ENCODE measurements at regions not wholly inside any gene's neighbourhood (a gene's known extent, or its start where the extent isn't known, plus 50 kb on each side); places are given as distances from the start of the nearest gene placed in this dataset.
"Not testable (repeated sequence)": the region's sequence is repeated elsewhere in the genome, so short reads cannot be mapped to it uniquely, and the experiment has no call there.

GRCh38 chr7:13007331-13007730 is 319.9 kb downstream of the ARL4A start:
- no peaks in the 10 kb centered on the region for H3K4me1 ChIP-seq (ENCODE audit: insufficient read depth, low read length)
- H3K36me3 ChIP-seq (ENCODE audit: insufficient read depth, low read length) = no peaks in the 10 kb centered on the region
- H3K9ac ChIP-seq (ENCODE audit: low read depth, low read length) = no peak overlapping the region
- H3K9me3 ChIP-seq (ENCODE audit: control insufficient read depth, insufficient read depth, low read length) = no peaks in the 10 kb centered on the region; the same call in 1 of the 2 replicates

DNA sequence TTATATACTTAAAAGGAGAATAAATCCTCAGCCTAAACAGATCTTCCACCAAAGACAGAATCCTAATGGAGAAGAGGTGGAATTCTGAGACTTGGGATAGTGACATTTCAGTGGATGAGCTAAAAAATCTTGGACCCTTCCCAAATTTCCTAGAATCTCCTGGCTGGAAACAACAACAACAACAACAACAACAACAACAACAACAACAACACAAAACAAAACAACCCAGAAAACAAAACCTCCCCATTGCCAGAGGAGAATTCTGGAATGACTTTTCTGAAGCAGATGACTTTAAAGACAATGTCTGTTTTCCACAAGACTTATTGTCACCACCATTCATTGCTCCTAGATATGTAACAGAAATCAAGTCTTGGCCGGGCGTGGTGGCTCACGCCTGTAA is 322.1 kb downstream of the ARL4A start:
- no peaks in the 10 kb centered on the region for H3K4me1 ChIP-seq (ENCODE audit: insufficient read depth, low read length)
- no peaks in the 10 kb centered on the region; the same call in 1 of the 2 replicates for H3K9me3 ChIP-seq (ENCODE audit: control insufficient read depth, insufficient read depth, low read length)
- H3K36me3 ChIP-seq (ENCODE audit: insufficient read depth, low read length) = no peaks in the 10 kb centered on the region
- H3K9ac ChIP-seq (ENCODE audit: low read depth, low read length) = no peak overlapping the region

GRCh38 chr7:13014011-13014410 is 326.6 kb downstream of the ARL4A start:
- peaks cover 17% of the 10 kb centered on the region for H3K4me1 ChIP-seq (ENCODE audit: insufficient read depth, low read length)
- no peaks in the 10 kb centered on the region for H3K9me3 ChIP-seq (ENCODE audit: control insufficient read depth, insufficient read depth, low read length)
- no peaks in the 10 kb centered on the region for H3K36me3 ChIP-seq (ENCODE audit: insufficient read depth, low read length)
- no peak overlapping the region for H3K9ac ChIP-seq (ENCODE audit: low read depth, low read length)

DNA sequence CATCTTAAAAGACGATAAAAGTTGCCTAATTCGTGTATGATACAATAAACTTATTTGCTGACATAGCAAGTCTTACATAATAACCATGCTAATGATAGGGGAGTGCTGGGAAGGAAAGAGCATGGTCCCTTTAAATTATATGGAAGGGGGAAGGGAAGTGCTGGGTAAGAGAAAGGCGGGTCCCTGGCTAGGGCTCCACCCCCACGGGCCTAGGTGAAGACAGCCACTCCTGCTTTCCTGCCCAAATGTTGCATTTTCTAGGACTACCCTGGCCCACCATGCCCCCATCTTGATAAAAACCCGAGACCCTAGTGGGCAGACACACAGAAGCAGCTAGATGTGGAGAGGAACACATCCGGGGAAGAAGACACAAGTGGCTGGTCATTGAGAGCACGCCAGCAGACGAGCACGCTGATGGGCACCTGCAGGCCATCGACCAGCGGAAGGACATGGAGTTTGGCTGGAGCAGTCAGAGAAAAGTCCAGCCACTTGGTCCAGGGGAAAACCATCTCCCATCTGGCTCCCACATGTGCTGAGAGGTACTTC is 328.7 kb downstream of the ARL4A start:
- Histone ChIP-seq H3K9me3 (ENCODE audit: control insufficient read depth, insufficient read depth, low read length) (no peaks in the 10 kb centered on the region), H3K9ac (ENCODE audit: low read depth, low read length) (peak overlapping the region; percentile 43), H3K36me3 (ENCODE audit: insufficient read depth, low read length) (no peaks in the 10 kb centered on the region), H3K4me1 (ENCODE audit: insufficient read depth, low read length) (peaks cover 20% of the 10 kb centered on the region)

- no peaks in the 10 kb centered on the region for H3K36me3 ChIP-seq (ENCODE audit: insufficient read depth, low read length)
- peaks cover 21% of the 10 kb centered on the region for H3K4me1 ChIP-seq (ENCODE audit: insufficient read depth, low read length)
- no peaks in the 10 kb centered on the region for H3K9me3 ChIP-seq (ENCODE audit: control insufficient read depth, insufficient read depth, low read length)
- H3K9ac ChIP-seq (ENCODE audit: low read depth, low read length) = peak overlapping the region; percentile 43
These were observed 329.3 kb downstream of the ARL4A start for GRCh38 chr7:13016592-13017332.

- H3K9me3 ChIP-seq (ENCODE audit: control insufficient read depth, insufficient read depth, low read length) = no peaks in the 10 kb centered on the region
- peak overlapping the region; percentile 43; the same call in 1 of the 2 replicates for H3K9ac ChIP-seq (ENCODE audit: low read depth, low read length)
- H3K36me3 ChIP-seq (ENCODE audit: insufficient read depth, low read length) = no peaks in the 10 kb centered on the region
- H3K4me1 ChIP-seq (ENCODE audit: insufficient read depth, low read length) = peaks cover 27% of the 10 kb centered on the region
These were observed 330.0 kb downstream of the ARL4A start for GRCh38 chr7:13017333-13017857.

DNA sequence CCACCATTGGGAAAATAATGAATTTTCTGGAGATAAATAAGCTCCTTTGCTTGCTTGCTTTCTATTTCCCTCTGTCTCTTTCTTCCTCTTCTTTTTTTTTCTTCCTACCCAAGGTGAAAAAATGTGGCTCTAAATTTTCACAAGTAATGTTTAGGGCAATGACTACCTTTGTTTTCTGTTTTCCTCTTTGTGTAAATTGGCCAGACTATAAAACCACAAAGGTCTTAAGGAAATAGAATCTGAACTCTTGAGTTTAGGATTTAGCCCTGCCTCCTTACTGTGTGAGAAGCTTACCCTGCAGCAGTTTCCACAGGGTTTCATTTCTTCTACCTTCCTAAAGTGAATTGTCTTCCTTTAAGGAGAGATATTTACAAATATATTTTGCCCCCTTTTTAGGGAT is 330.4 kb downstream of the ARL4A start:
- Histone ChIP-seq H3K9ac (ENCODE audit: low read depth, low read length) (peak overlapping the region; percentile 43), H3K9me3 (ENCODE audit: control insufficient read depth, insufficient read depth, low read length) (no peaks in the 10 kb centered on the region), H3K36me3 (ENCODE audit: insufficient read depth, low read length) (no peaks in the 10 kb centered on the region), H3K4me1 (ENCODE audit: insufficient read depth, low read length) (peaks cover 29% of the 10 kb centered on the region)

- H3K4me1 ChIP-seq (ENCODE audit: insufficient read depth, low read length) = peaks cover 22% of the 10 kb centered on the region
- H3K9me3 ChIP-seq (ENCODE audit: control insufficient read depth, insufficient read depth, low read length) = no peaks in the 10 kb centered on the region
- H3K36me3 ChIP-seq (ENCODE audit: insufficient read depth, low read length) = no peaks in the 10 kb centered on the region
- no peak overlapping the region for H3K9ac ChIP-seq (ENCODE audit: low read depth, low read length)
These were observed 334.3 kb downstream of the ARL4A start for GRCh38 chr7:13021566-13022300.

DNA sequence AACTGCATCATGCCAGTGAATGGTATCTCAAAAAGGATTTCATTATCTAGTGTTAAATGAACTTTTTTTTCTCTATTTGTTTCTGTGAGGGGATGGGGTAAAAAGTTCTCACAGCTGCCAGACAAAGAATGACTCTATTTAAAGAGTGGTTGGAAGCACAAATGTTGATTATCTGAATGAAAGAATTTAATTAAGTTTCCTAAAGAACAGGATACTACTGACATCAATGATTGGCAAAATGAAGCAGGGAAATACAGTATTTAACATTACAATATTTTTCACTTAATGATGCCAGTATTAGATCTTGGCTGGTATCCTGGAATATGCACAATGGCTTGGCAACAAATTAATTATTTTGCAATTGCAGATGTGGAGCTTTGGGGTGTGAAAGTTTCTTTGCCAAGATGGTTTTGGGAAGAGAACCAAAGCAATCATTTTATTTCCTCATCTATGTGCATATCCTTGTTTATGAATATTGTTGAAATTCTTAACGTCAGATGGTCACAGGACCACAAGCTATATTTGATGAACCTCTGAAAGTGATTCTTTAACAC is 336.8 kb downstream of the ARL4A start:
- Histone ChIP-seq H3K9me3 (ENCODE audit: control insufficient read depth, insufficient read depth, low read length) (no peaks in the 10 kb centered on the region), H3K4me1 (ENCODE audit: insufficient read depth, low read length) (peaks cover 10% of the 10 kb centered on the region; the same call in 1 of the 2 replicates), H3K9ac (ENCODE audit: low read depth, low read length) (no peak overlapping the region), H3K36me3 (ENCODE audit: insufficient read depth, low read length) (no peaks in the 10 kb centered on the region)

DNA sequence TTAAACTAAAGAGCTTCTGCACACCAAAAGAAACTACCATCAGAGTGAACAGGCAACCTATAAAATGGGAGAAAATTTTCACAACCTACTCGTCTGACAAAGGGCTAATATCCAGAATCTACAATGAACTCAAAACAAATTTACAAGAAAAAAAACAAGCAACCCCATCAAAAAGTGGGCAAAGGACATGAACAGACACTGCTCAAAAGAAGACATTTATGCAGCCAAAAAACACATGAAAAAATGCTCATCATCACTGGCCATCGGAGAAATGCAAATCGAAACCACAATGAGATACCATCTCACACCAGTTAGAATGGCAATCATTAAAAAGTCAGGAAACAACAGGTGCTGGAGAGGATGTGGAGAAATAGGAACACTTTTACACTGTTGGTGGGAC is 337.6 kb downstream of the ARL4A start:
- H3K4me1 ChIP-seq (ENCODE audit: insufficient read depth, low read length); H3K9ac ChIP-seq (ENCODE audit: low read depth, low read length); H3K36me3 ChIP-seq (ENCODE audit: insufficient read depth, low read length); H3K9me3 ChIP-seq (ENCODE audit: control insufficient read depth, insufficient read depth, low read length): not testable (repeated sequence)

DNA sequence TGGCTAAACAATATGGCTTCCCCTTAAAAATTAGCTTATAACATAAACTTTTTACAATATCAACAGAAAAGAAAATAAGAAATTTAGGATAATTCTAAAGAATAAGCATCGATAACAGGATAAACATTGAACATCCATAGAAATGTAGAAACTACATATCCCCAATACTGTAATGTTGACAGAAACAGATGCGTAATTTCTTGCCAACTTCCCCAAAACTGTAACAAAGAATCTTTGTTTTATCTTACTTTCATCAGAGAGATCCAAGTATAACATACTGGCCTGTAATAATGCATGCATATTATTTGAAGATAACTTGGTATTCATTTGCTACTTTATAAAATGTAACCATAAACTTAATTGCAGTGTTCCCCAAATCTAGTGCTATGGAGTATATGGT is 339.9 kb downstream of the ARL4A start:
- Histone ChIP-seq H3K9me3 (ENCODE audit: control insufficient read depth, insufficient read depth, low read length) (no peaks in the 10 kb centered on the region), H3K36me3 (ENCODE audit: insufficient read depth, low read length) (no peaks in the 10 kb centered on the region), H3K4me1 (ENCODE audit: insufficient read depth, low read length) (peaks cover 9% of the 10 kb centered on the region; the same call in 1 of the 2 replicates), H3K9ac (ENCODE audit: low read depth, low read length) (no peak overlapping the region)

DNA sequence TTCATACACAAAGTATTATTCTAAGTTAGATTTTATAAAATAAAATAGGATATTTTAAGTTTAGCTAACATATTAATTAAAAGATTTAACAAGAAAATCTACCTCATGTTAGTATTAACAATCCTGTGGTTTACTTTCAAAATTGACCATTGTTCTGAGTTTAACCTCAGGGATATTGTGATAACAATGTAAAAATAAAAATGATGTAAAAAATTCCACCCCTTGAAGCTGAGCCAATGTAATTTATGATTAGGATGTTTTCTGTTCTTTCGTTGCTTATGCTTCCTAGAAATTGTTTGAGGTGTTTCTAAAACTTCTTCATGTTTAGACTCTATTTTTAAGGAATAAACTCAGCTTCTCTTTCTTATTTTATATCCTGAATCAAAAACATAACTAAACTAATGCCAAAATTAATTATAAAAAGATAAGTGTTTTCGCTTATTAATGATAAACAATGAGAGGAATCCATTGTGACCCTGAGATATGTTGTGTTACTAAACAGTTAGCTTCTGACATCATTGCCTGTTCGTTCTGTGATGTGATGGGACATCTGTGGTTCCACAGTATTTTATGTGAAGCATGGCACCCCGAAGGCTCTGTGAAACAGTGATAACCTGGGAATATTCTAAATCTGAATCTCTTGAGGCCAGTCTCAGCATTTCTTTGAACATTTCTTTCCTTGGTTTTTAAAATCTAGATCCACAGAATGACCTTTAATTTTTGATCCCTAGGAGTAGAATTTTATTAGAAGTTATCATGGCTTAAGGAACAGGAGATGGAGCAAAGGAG is 340.8 kb downstream of the ARL4A start:
- no peaks in the 10 kb centered on the region for H3K36me3 ChIP-seq (ENCODE audit: insufficient read depth, low read length)
- H3K9me3 ChIP-seq (ENCODE audit: control insufficient read depth, insufficient read depth, low read length) = no peaks in the 10 kb centered on the region

DNA sequence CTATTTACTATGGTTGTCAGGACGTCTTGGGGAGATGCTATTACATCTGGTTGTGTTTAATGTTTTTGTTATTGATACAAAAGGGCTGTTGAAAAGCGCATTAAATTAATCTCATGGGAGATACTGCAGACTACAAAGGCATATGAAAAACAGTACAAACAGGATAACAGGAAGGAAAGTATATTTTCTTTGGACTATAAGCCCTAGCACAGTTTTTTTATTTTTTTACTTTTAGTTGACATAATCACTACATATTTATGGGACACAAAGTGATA is 341.3 kb downstream of the ARL4A start:
- H3K9ac ChIP-seq (ENCODE audit: low read depth, low read length) = no peak overlapping the region
- H3K4me1 ChIP-seq (ENCODE audit: insufficient read depth, low read length) = peaks cover 17% of the 10 kb centered on the region; the same call in 1 of the 2 replicates

More for the DNA sequence above, 340.8 kb downstream of the ARL4A start:
- peaks cover 14% of the 10 kb centered on the region; the same call in 1 of the 2 replicates for H3K4me1 ChIP-seq (ENCODE audit: insufficient read depth, low read length)
- H3K9ac ChIP-seq (ENCODE audit: low read depth, low read length) = no peak overlapping the region

GRCh38 chr7:13031468-13031867 is 344.0 kb downstream of the ARL4A start:
- peaks cover 3% of the 10 kb centered on the region; the same call in 1 of the 2 replicates for H3K9me3 ChIP-seq (ENCODE audit: control insufficient read depth, insufficient read depth, low read length)
- H3K9ac ChIP-seq (ENCODE audit: low read depth, low read length) = no peak overlapping the region
- H3K4me1 ChIP-seq (ENCODE audit: insufficient read depth, low read length) = peaks cover 31% of the 10 kb centered on the region
- no peaks in the 10 kb centered on the region for H3K36me3 ChIP-seq (ENCODE audit: insufficient read depth, low read length)

More for the DNA sequence above, 341.3 kb downstream of the ARL4A start:
- Histone ChIP-seq H3K36me3 (ENCODE audit: insufficient read depth, low read length) (no peaks in the 10 kb centered on the region), H3K9me3 (ENCODE audit: control insufficient read depth, insufficient read depth, low read length) (no peaks in the 10 kb centered on the region)
